ENCODE measurements at regions not wholly inside any gene's neighbourhood (a gene's known extent, or its start where the extent isn't known, plus 50 kb on each side); places are given as distances from the start of the nearest gene placed in this dataset.

DNA sequence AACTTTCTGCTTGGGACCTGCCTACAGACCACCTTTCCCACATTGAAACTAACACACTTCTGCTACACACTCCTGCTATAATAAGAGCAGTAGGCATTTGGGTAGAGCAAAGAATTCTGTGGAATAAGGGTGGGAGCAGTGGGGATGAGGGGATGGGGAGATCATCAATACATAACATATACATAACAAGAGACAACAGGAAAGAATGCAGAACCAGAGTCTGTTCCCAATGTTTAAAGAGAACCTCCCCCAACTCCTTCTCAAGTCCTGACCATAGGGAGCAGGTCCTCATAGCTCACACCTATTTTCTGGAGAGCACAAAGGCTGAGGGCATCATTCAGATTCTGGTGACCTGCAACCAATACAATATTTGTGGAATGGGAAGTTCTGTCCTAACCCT is 121.6 kb upstream of the BARHL2 start:
- Histone ChIP-seq H3K27me3 (ENCODE audit: control insufficient read depth in 2 of 2, insufficient read depth in 2 of 2, low read length in 2 of 2) (peaks cover 85 to 91% of the 10 kb centered on the region in 2 experiments), H3K4me3 (replicated peaks in 1 of 3; ENCODE audit: insufficient read depth in 1 of 3, low read depth in 1 of 3, low read length in 3 of 3) (no peak overlapping the region), H3K9me3 (replicated peaks; ENCODE audit: control insufficient read depth, insufficient read depth, low read length) (no peaks in the 10 kb centered on the region), H3K4me1 (ENCODE audit: control insufficient read depth, extremely low read depth, insufficient read depth, low read length) (no peaks in the 10 kb centered on the region), H3K27ac (ENCODE audit: insufficient read depth, low read depth, low read length) (no peak overlapping the region), H3K36me3 (ENCODE audit: control insufficient read depth in 2 of 2, extremely low read depth in 1 of 2, insufficient read depth in 2 of 2, low read length in 2 of 2) (no peaks in the 10 kb centered on the region), H2AFZ (ENCODE audit: low read depth, low read length) (no peak overlapping the region), H3K9ac (replicated peaks; ENCODE audit: extremely low read depth, insufficient read depth, low read length) (no peak overlapping the region), H3K9me1 (replicated peaks; ENCODE audit: control insufficient read depth, extremely low read depth, insufficient read depth, low read length) (no peaks in the 10 kb centered on the region), H4K20me1 (replicated peaks; ENCODE audit: control insufficient read depth, extremely low read depth, insufficient read depth, low read length) (no peaks in the 10 kb centered on the region), H3K79me2 (ENCODE audit: control insufficient read depth, insufficient read depth, low read length) (no peaks in the 10 kb centered on the region), H3K4me2 (ENCODE audit: insufficient read depth, low read length) (no peak overlapping the region)
- dilution Hi-C loops (cut with MboI; ENCODE audit: extremely low pct_ligation_motif_present, low sequenced_read_pairs), result no loop called here
- POLR2A ChIA-PET, result no interaction called here
- BruUV-seq (replicated peaks), result no TSS peak
- intact Hi-C loops (cut with micrococcal nuclease), result no loop called here
- TF ChIP-seq EZH2 (IDR thresholded peaks at IDR 0.05; ENCODE audit: borderline replicate concordance, low read depth, low read length, severe bottlenecking) (peak; percentile 38), POLR2A (IDR thresholded peaks at IDR 0.05; ENCODE audit: low read depth, low read length) (no peak), FOS (IDR thresholded peaks at IDR 0.05; ENCODE audit: borderline replicate concordance, insufficient read depth, low read length) (no peak), GATA2 (IDR thresholded peaks at IDR 0.05; ENCODE audit: insufficient read depth, insufficient read length, low read depth, low read length) (no peak), JUN (IDR thresholded peaks at IDR 0.05; ENCODE audit: borderline replicate concordance, insufficient read depth, insufficient read length, low read depth) (no peak)
- FAIRE-seq (no peak), DNase-seq (ENCODE audit: low read depth, low spot score) (no peak)
- CTCF ChIA-PET, result interaction anchor here (0.9 kb wide), 1 partner anchor 12 kb away, joined by 3 read pairs; no protein-coding TSS in a partner anchor

DNA sequence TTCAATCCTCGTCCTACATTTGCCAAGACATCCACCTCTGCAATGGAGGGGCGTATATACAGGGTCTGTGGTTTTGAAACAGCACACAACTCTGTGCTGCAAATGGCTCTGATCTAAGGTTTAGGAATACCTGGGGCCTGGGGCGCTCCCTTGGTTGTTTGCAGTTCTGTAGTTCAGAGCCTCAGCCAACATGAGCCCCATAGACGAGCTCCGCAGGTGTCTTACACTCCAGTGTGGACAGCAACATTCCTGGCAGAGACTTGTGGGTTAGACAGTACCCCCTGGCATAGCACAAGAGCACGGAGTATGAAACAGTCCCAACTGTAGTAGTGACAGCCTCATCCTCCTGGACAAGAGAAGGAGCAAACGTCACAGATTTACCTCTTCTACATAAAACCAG is 120.3 kb upstream of the BARHL2 start:
- intact Hi-C loops (cut with micrococcal nuclease) (no loop called here), dilution Hi-C loops (cut with MboI; ENCODE audit: extremely low pct_ligation_motif_present, low sequenced_read_pairs) (no loop called here)
- no peak overlapping the region for H3K4me2 ChIP-seq (ENCODE audit: insufficient read depth, low read length)
- FAIRE-seq (no peak), DNase-seq (ENCODE audit: low read depth, low spot score) (no peak)
- POLR2A ChIA-PET, result no interaction called here
- no peak overlapping the region for H2AFZ ChIP-seq (ENCODE audit: low read depth, low read length)
- H3K36me3 ChIP-seq (ENCODE audit: control insufficient read depth in 2 of 2, extremely low read depth in 1 of 2, insufficient read depth in 2 of 2, low read length in 2 of 2), result no peaks in the 10 kb centered on the region
- CTCF ChIA-PET, result no interaction called here
- no peaks in the 10 kb centered on the region for H3K4me1 ChIP-seq (ENCODE audit: control insufficient read depth, extremely low read depth, insufficient read depth, low read length)
- no peaks in the 10 kb centered on the region for H3K79me2 ChIP-seq (ENCODE audit: control insufficient read depth, insufficient read depth, low read length)
- TF ChIP-seq POLR2A (IDR thresholded peaks at IDR 0.05; ENCODE audit: low read depth, low read length) (no peak), FOS (IDR thresholded peaks at IDR 0.05; ENCODE audit: borderline replicate concordance, insufficient read depth, low read length) (no peak), MYC (IDR thresholded peaks at IDR 0.05; ENCODE audit: low read depth, low read length) (no peak), JUN (IDR thresholded peaks at IDR 0.05; ENCODE audit: borderline replicate concordance, insufficient read depth, insufficient read length, low read depth) (no peak), EZH2 (IDR thresholded peaks at IDR 0.05; ENCODE audit: borderline replicate concordance, low read depth, low read length, severe bottlenecking) (no peak), GATA2 (IDR thresholded peaks at IDR 0.05; ENCODE audit: insufficient read depth, insufficient read length, low read depth, low read length) (no peak), POLR2AphosphoS5 (IDR thresholded peaks at IDR 0.05; ENCODE audit: insufficient read depth, low read depth, low read length) (no peak)
- TF ChIP-seq, protein P1, sequence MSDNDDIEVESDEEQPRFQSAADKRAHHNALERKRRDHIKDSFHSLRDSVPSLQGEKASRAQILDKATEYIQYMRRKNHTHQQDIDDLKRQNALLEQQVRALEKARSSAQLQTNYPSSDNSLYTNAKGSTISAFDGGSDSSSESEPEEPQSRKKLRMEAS (IDR thresholded peaks at IDR 0.05; ENCODE audit: insufficient read depth, insufficient read length), result no peak
- TF ChIP-seq, protein P2, sequence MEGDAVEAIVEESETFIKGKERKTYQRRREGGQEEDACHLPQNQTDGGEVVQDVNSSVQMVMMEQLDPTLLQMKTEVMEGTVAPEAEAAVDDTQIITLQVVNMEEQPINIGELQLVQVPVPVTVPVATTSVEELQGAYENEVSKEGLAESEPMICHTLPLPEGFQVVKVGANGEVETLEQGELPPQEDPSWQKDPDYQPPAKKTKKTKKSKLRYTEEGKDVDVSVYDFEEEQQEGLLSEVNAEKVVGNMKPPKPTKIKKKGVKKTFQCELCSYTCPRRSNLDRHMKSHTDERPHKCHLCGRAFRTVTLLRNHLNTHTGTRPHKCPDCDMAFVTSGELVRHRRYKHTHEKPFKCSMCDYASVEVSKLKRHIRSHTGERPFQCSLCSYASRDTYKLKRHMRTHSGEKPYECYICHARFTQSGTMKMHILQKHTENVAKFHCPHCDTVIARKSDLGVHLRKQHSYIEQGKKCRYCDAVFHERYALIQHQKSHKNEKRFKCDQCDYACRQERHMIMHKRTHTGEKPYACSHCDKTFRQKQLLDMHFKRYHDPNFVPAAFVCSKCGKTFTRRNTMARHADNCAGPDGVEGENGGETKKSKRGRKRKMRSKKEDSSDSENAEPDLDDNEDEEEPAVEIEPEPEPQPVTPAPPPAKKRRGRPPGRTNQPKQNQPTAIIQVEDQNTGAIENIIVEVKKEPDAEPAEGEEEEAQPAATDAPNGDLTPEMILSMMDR (IDR thresholded peaks at IDR 0.05; ENCODE audit: extremely low read depth in 1 of 2, insufficient read depth in 1 of 2, low read depth in 1 of 2, low read length in 2 of 2), result no peak
- H3K9me1 ChIP-seq (replicated peaks; ENCODE audit: control insufficient read depth, extremely low read depth, insufficient read depth, low read length), result no peaks in the 10 kb centered on the region
- H3K27ac ChIP-seq (ENCODE audit: insufficient read depth, low read depth, low read length), result no peak overlapping the region
- no TSS peak for BruUV-seq (replicated peaks)
- H3K9ac ChIP-seq (replicated peaks; ENCODE audit: extremely low read depth, insufficient read depth, low read length), result no peak overlapping the region
- H3K4me3 ChIP-seq (replicated peaks in 1 of 3; ENCODE audit: insufficient read depth in 1 of 3, low read depth in 1 of 3, low read length in 3 of 3), result no peak overlapping the region
- peaks cover 92 to 97% of the 10 kb centered on the region in 2 experiments for H3K27me3 ChIP-seq (ENCODE audit: control insufficient read depth in 2 of 2, insufficient read depth in 2 of 2, low read length in 2 of 2)
- no peaks in the 10 kb centered on the region for H3K9me3 ChIP-seq (replicated peaks; ENCODE audit: control insufficient read depth, insufficient read depth, low read length)
- H4K20me1 ChIP-seq (replicated peaks; ENCODE audit: control insufficient read depth, extremely low read depth, insufficient read depth, low read length), result no peaks in the 10 kb centered on the region
